SK-N-SH (cell line): ENCODE measurements at regions not wholly inside any gene's neighbourhood (a gene's known extent, or its start where the extent isn't known, plus 50 kb on each side); places are given as distances from the start of the nearest gene placed in this dataset.

Experiments
- CTCF ChIA-PET: fragments of 300-600, 350-600 bp; formaldehyde crosslinking; extraction: SDS; loops from one replicate; lab custom pipeline; 2021; lab: Yijun Ruan, JAX
- POLR2A ChIA-PET: fragments of 350-600 bp; sonication (Branson Sonifier 250); formaldehyde crosslinking; extraction: SDS; loops from one replicate; lab custom pipeline; 2020; ENCODE audit warnings: antibody characterized with exemption, inconsistent platforms; lab: Yijun Ruan, JAX
- DNase-seq: peaks from one replicate; pipeline ENCODE4 v3.0.0; 2012
- H2AFZ ChIP-seq: fragments of 200-600 bp; sonication (generic); 2 replicates; pipeline ENCODE4 v1.8.1; 2016; ENCODE audit warnings: antibody characterized with exemption, mild to moderate bottlenecking, low read depth
- H3F3A ChIP-seq: fragments of 200-600 bp; sonication (generic); replicated peaks from 2 replicates; pipeline ENCODE3; 2016; ENCODE audit warnings: antibody characterized with exemption, mild to moderate bottlenecking; ENCODE audit not compliant: insufficient read depth
- H3K27ac ChIP-seq, 2 experiments: fragments of 200-500 bp in 1 of 2; fragments of 200-600 bp in 1 of 2; sonication (Bioruptor generic) in 1 of 2; sonication (generic), shearing (Covaris generic) in 1 of 2; 2 replicates each; pipeline versions ENCODE4 v1.5.1 to v1.6.1; 2014 to 2016; ENCODE audit warnings: low read depth in 2 of 2, inconsistent platforms in 1 of 2, low read length in 1 of 2, mild to moderate bottlenecking in 1 of 2, mixed read lengths in 1 of 2
- H3K27me3 ChIP-seq: fragments of 200-600 bp; sonication (generic), shearing (Covaris generic); 2 replicates; pipeline ENCODE4 v1.6.1; 2016; ENCODE audit warnings: mixed run types; ENCODE audit not compliant: insufficient read depth
- H3K36me3 ChIP-seq, 2 experiments: fragments of 200-500 bp in 1 of 2; fragments of 200-600 bp in 1 of 2; sonication (Bioruptor generic) in 1 of 2; sonication (generic) in 1 of 2; replicated peaks in 1 of 2; 2 replicates each; pipeline versions ENCODE3 to v1.5.1; 2014 to 2016; ENCODE audit warnings: low read length in 1 of 2, mild to moderate bottlenecking in 1 of 2; ENCODE audit not compliant: insufficient read depth in 2 of 2, control insufficient read depth in 1 of 2
- H3K4me1 ChIP-seq, 2 experiments: fragments of 200-500 bp in 1 of 2; fragments of 200-600 bp in 1 of 2; sonication (Bioruptor generic) in 1 of 2; sonication (generic), shearing (Covaris generic) in 1 of 2; 2 replicates each; pipeline versions ENCODE4 v1.5.1 to v1.6.1; 2014 to 2016; ENCODE audit warnings: low read depth in 1 of 2, low read length in 1 of 2, mixed run types in 1 of 2; ENCODE audit not compliant: insufficient read depth in 2 of 2, control insufficient read depth in 1 of 2
- H3K4me2 ChIP-seq: fragments of 200-600 bp; sonication (generic), shearing (Covaris generic); 2 replicates; pipeline ENCODE4 v1.6.1; 2017; ENCODE audit warnings: mixed run types
- H3K4me3 ChIP-seq, 2 experiments: fragments of 200-500 bp in 1 of 2; fragments of 200-600 bp in 1 of 2; sonication (Bioruptor generic) in 1 of 2; sonication (generic), shearing (Covaris generic) in 1 of 2; 2 replicates each; pipeline versions ENCODE4 v1.5.1 to v1.8.1; 2014 to 2016; ENCODE audit warnings: low read depth in 2 of 2, inconsistent platforms in 1 of 2, low read length in 1 of 2, mild to moderate bottlenecking in 1 of 2, mixed read lengths in 1 of 2, moderate library complexity in 1 of 2
- H3K79me2 ChIP-seq: fragments of 200-600 bp; sonication (generic); 2 replicates; pipeline ENCODE4 v1.8.1; 2017; ENCODE audit warnings: mild to moderate bottlenecking; ENCODE audit not compliant: insufficient read depth
- H3K9ac ChIP-seq: fragments of 200-600 bp; sonication (generic); 2 replicates; pipeline ENCODE4 v1.6.1; 2017; ENCODE audit warnings: mixed run types
- H3K9me2 ChIP-seq: fragments of 200-600 bp; sonication (generic); 2 replicates; pipeline ENCODE4 v1.6.1; 2017; ENCODE audit warnings: mixed run types
- H3K9me3 ChIP-seq: fragments of 200-600 bp; sonication (generic); 2 replicates; pipeline ENCODE4 v1.6.1; 2017; ENCODE audit warnings: mixed run types, mild to moderate bottlenecking, moderate library complexity
- H4K20me1 ChIP-seq: fragments of 200-600 bp; sonication (generic); 2 replicates; pipeline ENCODE4 v1.6.1; 2017; ENCODE audit warnings: mild to moderate bottlenecking, mixed run types; ENCODE audit not compliant: insufficient read depth
- EP300 ChIP-seq, 2 experiments: IDR thresholded peaks; 2 replicates each; pipeline versions ENCODE4 v1.4.0 to v1.6.1; 2012; ENCODE audit warnings: borderline replicate concordance in 1 of 2, low read depth in 1 of 2, low read length in 1 of 2
- FOSL2 ChIP-seq: IDR thresholded peaks from 2 replicates; pipeline ENCODE4 v1.4.0; 2012; ENCODE audit warnings: low read depth, mild to moderate bottlenecking, moderate library complexity, borderline replicate concordance
- FOXJ3 ChIP-seq: sonication (generic); formaldehyde crosslinking; IDR thresholded peaks from 2 replicates; pipeline ENCODE4 v1.5.1; 2020; ENCODE audit warnings: mild to moderate bottlenecking, missing genetic modification reagents
- GABPA ChIP-seq: IDR thresholded peaks from 2 replicates; pipeline ENCODE4 v1.4.0; 2012; ENCODE audit warnings: low read depth, mild to moderate bottlenecking
- MEF2A ChIP-seq: IDR thresholded peaks from 2 replicates; pipeline ENCODE4 v1.4.0; 2012; ENCODE audit warnings: low read depth, borderline replicate concordance
- MXI1 ChIP-seq: IDR thresholded peaks from 2 replicates; pipeline ENCODE4 v1.6.1; 2012; ENCODE audit warnings: mild to moderate bottlenecking, low read depth, low read length, improper control_type of control experiment
- NFIC ChIP-seq: IDR thresholded peaks from 2 replicates; pipeline ENCODE4 v1.4.0; 2012; ENCODE audit warnings: borderline replicate concordance
- RFX5 ChIP-seq: IDR thresholded peaks from 2 replicates; pipeline ENCODE4 v1.6.1; 2012; ENCODE audit warnings: mild to moderate bottlenecking, improper control_type of control experiment, low read length
- RXRA ChIP-seq: IDR thresholded peaks from 2 replicates; pipeline ENCODE4 v1.4.0; 2012; ENCODE audit warnings: low read depth, mild to moderate bottlenecking, borderline replicate concordance
- SMC3 ChIP-seq: IDR thresholded peaks from 2 replicates; pipeline ENCODE4 v1.6.1; 2012; ENCODE audit warnings: low read depth, low read length, improper control_type of control experiment
- TAF1 ChIP-seq: IDR thresholded peaks from 2 replicates; pipeline ENCODE4 v1.6.1; 2012; ENCODE audit warnings: low read depth, mild to moderate bottlenecking, low read length, moderate library complexity, borderline replicate concordance
- TCF12 ChIP-seq: IDR thresholded peaks from 2 replicates; pipeline ENCODE4 v1.4.0; 2012
- YY1 ChIP-seq: IDR thresholded peaks from 2 replicates; pipeline ENCODE4 v1.4.0; 2012; ENCODE audit warnings: low read depth, mild to moderate bottlenecking
- WGBS: methylation state at CpG from one replicate; pipeline ENCODE4 v1.1.6; 2017; ENCODE audit warnings: low lambda C conversion rate; 5-methylcytosine and 5-hydroxymethylcytosine counted together
- TF ChIP-seq, protein P1 (sequence below): fragments of 150-350 bp; IDR thresholded peaks from 2 replicates; pipeline ENCODE4 v1.6.1; 2016; ENCODE audit warnings: mild to moderate bottlenecking, low read depth, low read length
- TF ChIP-seq, protein P2 (sequence below): IDR thresholded peaks from 2 replicates; pipeline ENCODE4 v1.4.0; 2012; ENCODE audit warnings: low read depth, borderline replicate concordance
- TF ChIP-seq, protein P3 (sequence below): fragments of 150-350 bp; IDR thresholded peaks from 2 replicates; pipeline ENCODE4 v1.6.1; 2017; ENCODE audit warnings: antibody characterized with exemption, low read length, low read depth, borderline replicate concordance
- TF ChIP-seq, protein P4 (sequence below): IDR thresholded peaks from 2 replicates; pipeline ENCODE4; 2012
- TF ChIP-seq, protein P5 (sequence below): fragments of 200-600 bp; sonication (generic); IDR thresholded peaks from 2 replicates; pipeline ENCODE4 v1.6.1; 2017; ENCODE audit warnings: antibody characterized with exemption, mild to moderate bottlenecking, moderate library complexity
- TF ChIP-seq, protein P6 (sequence below): IDR thresholded peaks from 2 replicates; pipeline ENCODE4 v1.4.0; 2012; ENCODE audit warnings: low read depth
- TF ChIP-seq, protein P7 (sequence below): IDR thresholded peaks from 2 replicates; pipeline ENCODE4 v1.6.1; 2012; ENCODE audit warnings: mild to moderate bottlenecking, low read depth, low read length, moderate library complexity

DNA sequence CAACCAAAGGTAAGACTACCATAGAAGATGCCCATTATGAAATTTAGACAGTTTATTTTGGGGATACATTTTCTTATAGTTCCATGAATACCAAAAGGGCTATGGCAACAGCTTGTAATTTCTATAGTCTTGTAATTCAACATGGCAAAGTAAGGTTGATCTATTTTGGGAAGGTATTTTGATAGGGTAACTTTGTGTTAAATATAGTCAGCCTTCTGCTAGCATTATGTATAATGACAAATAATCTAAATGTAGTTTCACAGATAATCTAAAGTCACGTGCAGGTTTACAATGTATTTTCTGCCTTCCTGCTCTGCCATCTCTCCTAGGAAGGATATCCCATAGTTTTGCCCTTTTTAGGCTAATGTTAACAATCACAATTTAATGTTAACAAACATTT is 85.9 kb upstream of the DPH5 start:
- Histone ChIP-seq H3K9me2 (no peaks in the 10 kb centered on the region), H3K4me3 (no peak overlapping the region), H3K4me1 (no peaks in the 10 kb centered on the region; a peak in 1 of 4 replicates), H3K79me2 (no peaks in the 10 kb centered on the region), H3K27me3 (no peaks in the 10 kb centered on the region), H3K4me2 (no peak overlapping the region), H3K9me3 (no peaks in the 10 kb centered on the region), H4K20me1 (no peaks in the 10 kb centered on the region), H3K27ac (no peak overlapping the region), H3K36me3 (no peaks in the 10 kb centered on the region), H3K9ac (no peak overlapping the region), H2AFZ (no peak overlapping the region), H3F3A (no peaks in the 10 kb centered on the region)
- DNase-seq: no peak
- WGBS: 69% methylated on average over 1 of the region's 1 CpG
- TF ChIP-seq FOXJ3 (CRISPR knock-in tag) (no peak), TAF1 (no peak), RFX5 (no peak), MEF2A (no peak), YY1 (no peak), MXI1 (no peak), TCF12 (no peak), SMC3 (no peak), NFIC (no peak), EP300 (IDR thresholded peaks at IDR 0.05; ENCODE audit: borderline replicate concordance in 1 of 2, low read depth in 1 of 2, low read length in 1 of 2) (no peak), FOSL2 (no peak), GABPA (no peak), RXRA (no peak)
- TF ChIP-seq, protein P1, sequence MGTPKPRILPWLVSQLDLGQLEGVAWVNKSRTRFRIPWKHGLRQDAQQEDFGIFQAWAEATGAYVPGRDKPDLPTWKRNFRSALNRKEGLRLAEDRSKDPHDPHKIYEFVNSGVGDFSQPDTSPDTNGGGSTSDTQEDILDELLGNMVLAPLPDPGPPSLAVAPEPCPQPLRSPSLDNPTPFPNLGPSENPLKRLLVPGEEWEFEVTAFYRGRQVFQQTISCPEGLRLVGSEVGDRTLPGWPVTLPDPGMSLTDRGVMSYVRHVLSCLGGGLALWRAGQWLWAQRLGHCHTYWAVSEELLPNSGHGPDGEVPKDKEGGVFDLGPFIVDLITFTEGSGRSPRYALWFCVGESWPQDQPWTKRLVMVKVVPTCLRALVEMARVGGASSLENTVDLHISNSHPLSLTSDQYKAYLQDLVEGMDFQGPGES: no peak
- TF ChIP-seq, protein P2, sequence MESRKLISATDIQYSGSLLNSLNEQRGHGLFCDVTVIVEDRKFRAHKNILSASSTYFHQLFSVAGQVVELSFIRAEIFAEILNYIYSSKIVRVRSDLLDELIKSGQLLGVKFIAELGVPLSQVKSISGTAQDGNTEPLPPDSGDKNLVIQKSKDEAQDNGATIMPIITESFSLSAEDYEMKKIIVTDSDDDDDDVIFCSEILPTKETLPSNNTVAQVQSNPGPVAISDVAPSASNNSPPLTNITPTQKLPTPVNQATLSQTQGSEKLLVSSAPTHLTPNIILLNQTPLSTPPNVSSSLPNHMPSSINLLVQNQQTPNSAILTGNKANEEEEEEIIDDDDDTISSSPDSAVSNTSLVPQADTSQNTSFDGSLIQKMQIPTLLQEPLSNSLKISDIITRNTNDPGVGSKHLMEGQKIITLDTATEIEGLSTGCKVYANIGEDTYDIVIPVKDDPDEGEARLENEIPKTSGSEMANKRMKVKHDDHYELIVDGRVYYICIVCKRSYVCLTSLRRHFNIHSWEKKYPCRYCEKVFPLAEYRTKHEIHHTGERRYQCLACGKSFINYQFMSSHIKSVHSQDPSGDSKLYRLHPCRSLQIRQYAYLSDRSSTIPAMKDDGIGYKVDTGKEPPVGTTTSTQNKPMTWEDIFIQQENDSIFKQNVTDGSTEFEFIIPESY: no peak
- TF ChIP-seq, protein P3, sequence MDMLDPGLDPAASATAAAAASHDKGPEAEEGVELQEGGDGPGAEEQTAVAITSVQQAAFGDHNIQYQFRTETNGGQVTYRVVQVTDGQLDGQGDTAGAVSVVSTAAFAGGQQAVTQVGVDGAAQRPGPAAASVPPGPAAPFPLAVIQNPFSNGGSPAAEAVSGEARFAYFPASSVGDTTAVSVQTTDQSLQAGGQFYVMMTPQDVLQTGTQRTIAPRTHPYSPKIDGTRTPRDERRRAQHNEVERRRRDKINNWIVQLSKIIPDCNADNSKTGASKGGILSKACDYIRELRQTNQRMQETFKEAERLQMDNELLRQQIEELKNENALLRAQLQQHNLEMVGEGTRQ: no peak
- TF ChIP-seq, protein P4, sequence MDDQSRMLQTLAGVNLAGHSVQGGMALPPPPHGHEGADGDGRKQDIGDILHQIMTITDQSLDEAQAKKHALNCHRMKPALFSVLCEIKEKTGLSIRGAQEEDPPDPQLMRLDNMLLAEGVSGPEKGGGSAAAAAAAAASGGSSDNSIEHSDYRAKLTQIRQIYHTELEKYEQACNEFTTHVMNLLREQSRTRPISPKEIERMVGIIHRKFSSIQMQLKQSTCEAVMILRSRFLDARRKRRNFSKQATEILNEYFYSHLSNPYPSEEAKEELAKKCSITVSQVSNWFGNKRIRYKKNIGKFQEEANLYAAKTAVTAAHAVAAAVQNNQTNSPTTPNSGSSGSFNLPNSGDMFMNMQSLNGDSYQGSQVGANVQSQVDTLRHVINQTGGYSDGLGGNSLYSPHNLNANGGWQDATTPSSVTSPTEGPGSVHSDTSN: no peak
- TF ChIP-seq, protein P5, sequence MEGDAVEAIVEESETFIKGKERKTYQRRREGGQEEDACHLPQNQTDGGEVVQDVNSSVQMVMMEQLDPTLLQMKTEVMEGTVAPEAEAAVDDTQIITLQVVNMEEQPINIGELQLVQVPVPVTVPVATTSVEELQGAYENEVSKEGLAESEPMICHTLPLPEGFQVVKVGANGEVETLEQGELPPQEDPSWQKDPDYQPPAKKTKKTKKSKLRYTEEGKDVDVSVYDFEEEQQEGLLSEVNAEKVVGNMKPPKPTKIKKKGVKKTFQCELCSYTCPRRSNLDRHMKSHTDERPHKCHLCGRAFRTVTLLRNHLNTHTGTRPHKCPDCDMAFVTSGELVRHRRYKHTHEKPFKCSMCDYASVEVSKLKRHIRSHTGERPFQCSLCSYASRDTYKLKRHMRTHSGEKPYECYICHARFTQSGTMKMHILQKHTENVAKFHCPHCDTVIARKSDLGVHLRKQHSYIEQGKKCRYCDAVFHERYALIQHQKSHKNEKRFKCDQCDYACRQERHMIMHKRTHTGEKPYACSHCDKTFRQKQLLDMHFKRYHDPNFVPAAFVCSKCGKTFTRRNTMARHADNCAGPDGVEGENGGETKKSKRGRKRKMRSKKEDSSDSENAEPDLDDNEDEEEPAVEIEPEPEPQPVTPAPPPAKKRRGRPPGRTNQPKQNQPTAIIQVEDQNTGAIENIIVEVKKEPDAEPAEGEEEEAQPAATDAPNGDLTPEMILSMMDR: no peak
- TF ChIP-seq, protein P6, sequence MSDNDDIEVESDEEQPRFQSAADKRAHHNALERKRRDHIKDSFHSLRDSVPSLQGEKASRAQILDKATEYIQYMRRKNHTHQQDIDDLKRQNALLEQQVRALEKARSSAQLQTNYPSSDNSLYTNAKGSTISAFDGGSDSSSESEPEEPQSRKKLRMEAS: no peak
- TF ChIP-seq, protein P7, sequence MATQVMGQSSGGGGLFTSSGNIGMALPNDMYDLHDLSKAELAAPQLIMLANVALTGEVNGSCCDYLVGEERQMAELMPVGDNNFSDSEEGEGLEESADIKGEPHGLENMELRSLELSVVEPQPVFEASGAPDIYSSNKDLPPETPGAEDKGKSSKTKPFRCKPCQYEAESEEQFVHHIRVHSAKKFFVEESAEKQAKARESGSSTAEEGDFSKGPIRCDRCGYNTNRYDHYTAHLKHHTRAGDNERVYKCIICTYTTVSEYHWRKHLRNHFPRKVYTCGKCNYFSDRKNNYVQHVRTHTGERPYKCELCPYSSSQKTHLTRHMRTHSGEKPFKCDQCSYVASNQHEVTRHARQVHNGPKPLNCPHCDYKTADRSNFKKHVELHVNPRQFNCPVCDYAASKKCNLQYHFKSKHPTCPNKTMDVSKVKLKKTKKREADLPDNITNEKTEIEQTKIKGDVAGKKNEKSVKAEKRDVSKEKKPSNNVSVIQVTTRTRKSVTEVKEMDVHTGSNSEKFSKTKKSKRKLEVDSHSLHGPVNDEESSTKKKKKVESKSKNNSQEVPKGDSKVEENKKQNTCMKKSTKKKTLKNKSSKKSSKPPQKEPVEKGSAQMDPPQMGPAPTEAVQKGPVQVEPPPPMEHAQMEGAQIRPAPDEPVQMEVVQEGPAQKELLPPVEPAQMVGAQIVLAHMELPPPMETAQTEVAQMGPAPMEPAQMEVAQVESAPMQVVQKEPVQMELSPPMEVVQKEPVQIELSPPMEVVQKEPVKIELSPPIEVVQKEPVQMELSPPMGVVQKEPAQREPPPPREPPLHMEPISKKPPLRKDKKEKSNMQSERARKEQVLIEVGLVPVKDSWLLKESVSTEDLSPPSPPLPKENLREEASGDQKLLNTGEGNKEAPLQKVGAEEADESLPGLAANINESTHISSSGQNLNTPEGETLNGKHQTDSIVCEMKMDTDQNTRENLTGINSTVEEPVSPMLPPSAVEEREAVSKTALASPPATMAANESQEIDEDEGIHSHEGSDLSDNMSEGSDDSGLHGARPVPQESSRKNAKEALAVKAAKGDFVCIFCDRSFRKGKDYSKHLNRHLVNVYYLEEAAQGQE: no peak
- POLR2A ChIA-PET: no interaction called here
- CTCF ChIA-PET: no interaction called here
